ENCODE measurements at regions not wholly inside any gene's neighbourhood (a gene's known extent, or its start where the extent isn't known, plus 50 kb on each side); places are given as distances from the start of the nearest gene placed in this dataset.

DNA sequence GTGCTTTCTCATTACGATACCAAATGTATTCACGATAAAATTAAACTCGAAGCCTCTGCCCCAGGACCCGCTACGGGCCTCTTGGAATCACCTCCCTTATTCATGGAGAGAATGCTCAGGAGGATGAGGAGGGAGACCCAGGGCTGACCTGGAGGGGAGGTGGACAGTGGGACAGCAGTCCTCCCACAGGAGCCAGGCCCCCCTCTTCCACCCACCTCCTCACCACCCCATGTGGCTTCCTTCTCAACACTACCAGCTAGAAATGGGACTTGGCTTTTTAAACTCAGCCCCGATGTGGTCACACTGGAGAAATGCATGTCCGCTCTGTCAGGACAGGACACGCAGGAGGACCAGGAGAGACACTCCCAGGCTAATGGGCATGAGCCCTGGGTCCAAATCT, 147.9 kb upstream of the ID2 start:
- TF ChIP-seq, protein P1, sequence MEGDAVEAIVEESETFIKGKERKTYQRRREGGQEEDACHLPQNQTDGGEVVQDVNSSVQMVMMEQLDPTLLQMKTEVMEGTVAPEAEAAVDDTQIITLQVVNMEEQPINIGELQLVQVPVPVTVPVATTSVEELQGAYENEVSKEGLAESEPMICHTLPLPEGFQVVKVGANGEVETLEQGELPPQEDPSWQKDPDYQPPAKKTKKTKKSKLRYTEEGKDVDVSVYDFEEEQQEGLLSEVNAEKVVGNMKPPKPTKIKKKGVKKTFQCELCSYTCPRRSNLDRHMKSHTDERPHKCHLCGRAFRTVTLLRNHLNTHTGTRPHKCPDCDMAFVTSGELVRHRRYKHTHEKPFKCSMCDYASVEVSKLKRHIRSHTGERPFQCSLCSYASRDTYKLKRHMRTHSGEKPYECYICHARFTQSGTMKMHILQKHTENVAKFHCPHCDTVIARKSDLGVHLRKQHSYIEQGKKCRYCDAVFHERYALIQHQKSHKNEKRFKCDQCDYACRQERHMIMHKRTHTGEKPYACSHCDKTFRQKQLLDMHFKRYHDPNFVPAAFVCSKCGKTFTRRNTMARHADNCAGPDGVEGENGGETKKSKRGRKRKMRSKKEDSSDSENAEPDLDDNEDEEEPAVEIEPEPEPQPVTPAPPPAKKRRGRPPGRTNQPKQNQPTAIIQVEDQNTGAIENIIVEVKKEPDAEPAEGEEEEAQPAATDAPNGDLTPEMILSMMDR (IDR thresholded peaks at IDR 0.05; ENCODE audit: low read depth, low read length) = no peak
- H3K4me3 ChIP-seq (ENCODE audit: low read depth, low read length) = no peak overlapping the region

DNA sequence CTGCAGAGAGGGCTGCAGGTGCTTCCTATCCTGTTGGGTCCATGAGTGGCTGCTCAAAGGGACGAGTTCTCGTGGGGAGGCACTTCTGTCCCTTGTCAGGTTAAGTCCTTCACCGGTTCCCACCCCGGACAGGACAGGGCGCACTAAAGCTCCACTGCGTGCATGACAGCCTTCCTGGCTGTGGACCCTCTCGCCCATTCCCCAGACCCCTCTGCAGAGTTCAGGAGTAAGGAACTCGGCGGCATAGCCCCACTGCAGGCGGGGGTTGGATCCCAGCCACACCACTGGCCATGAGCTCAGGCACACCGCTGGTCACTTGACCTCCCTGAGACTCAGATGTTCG, 147.5 kb upstream of the ID2 start:
- TF ChIP-seq, protein P1 (IDR thresholded peaks at IDR 0.05; ENCODE audit: low read depth, low read length) = no peak
- no peak overlapping the region for H3K4me3 ChIP-seq (ENCODE audit: low read depth, low read length)

DNA sequence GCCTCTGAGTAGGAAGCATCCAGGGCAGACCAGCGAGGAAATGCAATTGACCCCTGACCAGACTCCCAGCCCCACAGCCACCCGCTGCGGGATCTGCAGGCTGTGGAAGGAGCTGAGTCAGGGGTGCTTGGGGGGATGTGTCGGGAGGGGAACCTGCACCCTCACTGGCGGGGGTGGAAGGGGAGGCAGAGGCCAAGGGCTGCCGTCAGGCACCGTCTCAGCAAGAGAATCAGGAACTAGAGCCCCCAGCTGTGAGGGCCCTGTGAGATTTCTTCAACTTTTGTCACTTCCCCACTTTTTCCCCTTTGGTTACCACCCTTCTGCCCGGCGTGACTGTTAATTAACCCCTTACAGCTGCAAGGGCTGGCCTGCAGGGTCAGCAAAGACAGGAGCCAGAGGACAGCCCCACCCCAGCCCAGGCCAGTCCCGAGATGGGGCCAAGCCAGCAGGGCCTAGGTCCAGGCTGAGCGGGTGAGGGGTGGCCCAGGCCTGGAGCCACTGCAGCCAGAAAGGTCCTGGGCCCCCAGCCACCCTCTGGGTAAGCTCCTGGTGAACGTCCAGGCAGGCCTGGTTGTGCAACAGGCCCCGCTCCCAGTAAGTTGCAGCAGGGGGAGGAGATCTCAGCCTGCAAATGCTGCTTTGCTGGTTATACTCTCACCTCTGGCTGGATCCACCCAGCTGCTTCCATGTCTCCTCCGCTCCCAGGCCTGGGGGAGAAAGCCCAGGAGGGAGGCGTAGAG, 147.0 kb upstream of the ID2 start:
- no peak overlapping the region for H3K4me3 ChIP-seq (ENCODE audit: low read depth, low read length)
- TF ChIP-seq, protein P1 (IDR thresholded peaks at IDR 0.05; ENCODE audit: low read depth, low read length) = no peak

DNA sequence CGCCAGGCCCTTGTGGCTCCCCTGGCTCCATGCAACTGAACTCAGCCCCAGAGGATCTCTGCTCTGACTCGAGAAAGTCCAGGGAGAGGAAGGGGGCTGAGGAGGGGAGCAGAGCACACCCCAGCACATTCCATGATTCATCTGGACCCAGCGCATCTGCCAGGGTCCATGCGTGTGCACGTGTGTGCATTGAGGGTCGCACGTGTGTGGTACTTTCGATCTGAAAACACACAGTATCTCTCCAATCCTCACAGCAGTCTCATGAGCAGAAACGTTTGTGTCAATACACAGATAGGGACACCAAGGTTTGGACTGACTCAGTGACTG, 146.4 kb upstream of the ID2 start:
- no peak overlapping the region for H3K4me3 ChIP-seq (ENCODE audit: low read depth, low read length)
- TF ChIP-seq, protein P1 (IDR thresholded peaks at IDR 0.05; ENCODE audit: low read depth, low read length) = no peak

DNA sequence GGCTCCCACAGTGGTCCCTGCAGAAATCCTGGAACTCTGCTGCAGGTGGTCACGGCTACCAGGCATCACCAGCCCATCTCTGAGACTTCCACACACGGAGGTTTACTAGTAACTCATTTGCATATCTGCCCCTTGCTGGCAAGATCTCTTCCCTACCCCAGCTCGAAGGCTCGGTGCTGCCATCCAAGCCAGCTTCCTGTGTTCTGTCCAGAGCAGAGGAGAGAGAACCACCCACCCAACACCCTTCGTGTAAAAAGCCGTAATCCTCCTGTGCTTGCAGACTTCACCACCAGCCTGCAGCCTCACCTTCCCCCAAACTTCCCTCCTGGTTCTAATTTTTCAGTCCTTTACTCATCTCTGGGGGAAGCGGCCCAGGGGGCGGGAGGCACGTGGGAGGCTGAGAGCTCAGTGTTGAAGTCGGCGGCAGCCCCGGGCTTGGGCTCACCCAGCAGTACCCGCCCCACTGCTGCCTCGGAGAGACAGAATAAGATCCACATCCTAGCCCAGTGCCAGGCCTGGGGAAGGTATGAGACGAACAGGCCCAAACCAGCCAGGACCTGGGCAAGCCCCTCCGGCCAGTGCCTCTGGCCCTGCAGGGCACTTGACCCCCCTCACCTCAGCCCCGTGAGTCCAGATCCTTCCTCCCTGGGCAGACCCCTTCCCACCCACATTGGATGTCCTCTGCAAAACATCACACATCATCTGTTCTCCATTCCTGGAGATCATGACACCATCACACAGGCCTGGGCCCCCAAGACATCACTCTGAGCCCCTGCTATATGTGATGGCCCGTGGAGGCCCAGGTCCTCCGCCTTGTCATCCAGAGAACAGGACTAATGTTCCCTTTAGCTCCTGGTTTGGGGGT, 145.8 kb upstream of the ID2 start:
- TF ChIP-seq, protein P1 (IDR thresholded peaks at IDR 0.05; ENCODE audit: low read depth, low read length) = no peak
- H3K4me3 ChIP-seq (ENCODE audit: low read depth, low read length) = no peak overlapping the region

DNA sequence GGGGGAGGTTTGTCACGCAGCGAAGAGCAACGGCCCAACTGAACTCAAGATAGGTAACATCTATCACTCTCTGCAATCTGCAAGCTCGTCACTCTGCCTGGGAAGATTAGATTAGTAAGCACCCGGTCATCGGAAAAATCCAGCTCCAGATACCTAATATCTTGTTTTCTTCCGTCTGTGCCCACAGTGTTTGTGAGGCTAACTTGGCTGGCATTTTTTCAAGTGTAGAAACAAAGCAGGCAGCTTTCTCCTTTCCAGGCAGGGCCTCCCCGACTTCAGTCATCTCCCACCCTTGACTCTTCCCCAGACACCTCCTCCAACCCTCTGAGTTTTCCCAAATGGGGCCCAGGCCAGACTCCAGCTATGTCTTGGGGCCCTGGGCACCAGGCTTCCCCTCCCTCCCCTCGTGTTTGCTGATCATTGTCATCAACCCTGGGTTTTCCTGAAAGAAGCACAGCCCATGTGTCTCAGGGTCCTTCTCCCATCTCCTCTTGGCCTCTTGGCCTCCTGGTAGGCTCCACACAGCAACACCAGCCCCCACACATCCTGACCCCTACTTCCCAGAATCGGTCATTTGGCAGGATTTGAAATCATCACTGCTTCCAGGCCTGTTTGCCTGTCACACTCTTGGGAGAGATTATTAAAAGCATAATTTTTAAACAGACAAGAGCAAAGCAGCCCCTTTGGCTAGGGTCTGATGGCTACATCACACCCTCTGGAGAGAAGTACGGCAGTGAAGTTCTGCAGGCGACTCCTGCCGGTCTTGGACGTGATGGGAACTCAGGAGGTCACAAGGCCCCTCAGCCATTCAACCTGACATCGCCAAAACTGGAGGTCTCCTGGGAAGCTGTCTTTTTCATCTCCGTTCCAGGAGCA, 144.9 kb upstream of the ID2 start:
- TF ChIP-seq, protein P1 (IDR thresholded peaks at IDR 0.05; ENCODE audit: low read depth, low read length) = no peak
- no peak overlapping the region for H3K4me3 ChIP-seq (ENCODE audit: low read depth, low read length)
